GM19240 (cell line): ENCODE measurements at regions not wholly inside any gene's neighbourhood (a gene's known extent, or its start where the extent isn't known, plus 50 kb on each side); places are given as distances from the start of the nearest gene placed in this dataset.
"Not testable (repeated sequence)": the region's sequence is repeated elsewhere in the genome, so short reads cannot be mapped to it uniquely, and the experiment has no call there.

Source experiments
- DNase-seq: peaks from one replicate; pipeline ENCODE4 v3.0.0; 2011; ENCODE audit warnings: low spot score; ENCODE audit not compliant: insufficient read length

DNA sequence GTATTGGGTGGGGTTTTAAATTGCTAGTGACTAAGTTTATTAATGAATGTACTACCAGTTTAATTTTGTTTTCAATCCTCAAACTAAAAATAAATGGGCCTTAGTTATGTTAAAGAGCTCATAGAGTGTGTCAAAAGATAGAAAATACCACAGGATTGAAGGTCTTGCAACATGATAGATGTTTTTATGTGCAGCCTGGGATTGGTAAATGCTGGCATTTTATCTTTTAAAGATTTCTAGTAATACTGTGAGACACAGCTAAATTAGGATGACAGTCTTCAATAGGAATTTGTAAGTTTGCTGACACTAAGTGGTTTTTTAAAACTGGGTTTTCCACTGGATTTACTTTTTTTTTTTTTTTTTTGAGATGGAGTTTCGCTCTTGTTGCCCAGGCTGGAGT is 122.3 kb downstream of the HAUS1 start:
- DNase-seq = no peak

DNA sequence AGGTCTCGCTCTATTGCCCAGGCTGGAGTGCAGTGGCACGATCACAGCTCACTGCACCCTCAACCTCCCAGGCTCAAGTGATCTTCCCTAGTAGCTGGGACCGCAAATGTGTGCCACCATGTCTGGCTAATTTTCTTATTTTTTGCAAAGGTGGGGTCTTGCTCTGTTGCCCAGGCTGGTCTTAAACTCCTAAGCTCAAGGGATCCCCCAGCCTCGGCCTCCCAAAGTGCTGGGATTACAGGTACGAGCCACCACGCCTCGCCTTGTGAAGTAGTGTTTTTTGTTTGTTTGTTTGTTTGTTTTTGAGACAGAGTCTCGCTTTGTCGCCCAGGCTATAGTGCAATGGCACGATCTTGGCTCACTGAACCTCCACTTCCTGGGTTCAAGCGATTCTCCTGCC is 125.5 kb downstream of the HAUS1 start:
- not testable (repeated sequence) for DNase-seq

DNA sequence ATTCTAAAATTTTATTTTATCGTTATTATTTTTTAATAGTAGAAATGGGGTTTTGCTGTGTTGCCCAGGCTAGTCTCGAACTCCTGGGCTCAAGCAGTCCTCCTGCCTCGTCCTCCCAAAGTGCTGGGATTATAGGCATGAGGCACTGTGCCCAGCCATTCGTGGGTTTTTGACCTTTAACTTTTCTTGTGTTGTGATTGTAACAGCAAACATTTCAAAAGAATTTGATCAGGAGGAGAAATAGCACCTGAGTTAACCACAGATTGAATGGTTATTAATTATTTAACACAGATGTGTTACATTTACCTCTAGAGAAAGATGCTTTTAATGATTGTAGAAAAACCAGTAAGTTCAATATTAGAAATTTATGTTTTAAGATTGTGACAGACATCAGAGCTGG is 132.0 kb downstream of the HAUS1 start:
- no peak for DNase-seq

DNA sequence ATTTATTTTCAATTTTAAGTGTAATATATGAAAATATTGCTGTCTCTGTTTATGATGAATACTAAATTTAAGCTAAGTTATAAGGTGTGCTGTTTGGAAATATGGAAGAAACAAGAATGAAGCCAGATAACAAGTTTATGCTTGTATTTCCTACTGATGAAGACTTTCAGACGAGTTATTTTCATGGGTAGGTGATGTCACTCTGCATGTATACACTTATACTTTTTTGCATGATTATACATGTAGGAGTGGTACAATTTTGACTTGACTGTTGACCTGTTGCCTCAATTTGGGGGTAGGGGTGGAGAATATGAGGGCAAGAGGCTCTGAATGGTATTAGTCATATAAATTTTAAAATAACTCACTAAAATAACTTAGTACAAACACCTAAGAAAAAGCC is 133.7 kb downstream of the HAUS1 start:
- no peak for DNase-seq

DNA sequence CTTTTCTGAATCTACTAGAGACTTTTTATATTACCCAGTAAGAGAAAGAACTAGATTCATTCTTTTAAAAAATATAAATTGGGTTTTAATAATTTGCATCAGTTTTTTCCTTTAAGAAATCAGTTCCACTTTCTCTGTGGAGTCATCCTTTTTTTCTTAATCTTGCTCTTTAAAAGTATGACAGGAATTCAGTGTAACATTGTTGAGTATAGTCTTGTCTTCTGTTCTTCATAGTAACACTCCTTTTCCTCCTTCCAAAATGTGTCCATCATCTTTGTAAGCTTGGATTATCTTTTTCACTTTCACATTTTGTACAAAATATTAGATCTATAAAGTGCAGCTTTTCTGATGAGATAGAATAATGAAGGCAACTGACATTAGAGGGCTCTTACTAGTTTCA is 135.4 kb downstream of the HAUS1 start:
- DNase-seq = no peak

DNA sequence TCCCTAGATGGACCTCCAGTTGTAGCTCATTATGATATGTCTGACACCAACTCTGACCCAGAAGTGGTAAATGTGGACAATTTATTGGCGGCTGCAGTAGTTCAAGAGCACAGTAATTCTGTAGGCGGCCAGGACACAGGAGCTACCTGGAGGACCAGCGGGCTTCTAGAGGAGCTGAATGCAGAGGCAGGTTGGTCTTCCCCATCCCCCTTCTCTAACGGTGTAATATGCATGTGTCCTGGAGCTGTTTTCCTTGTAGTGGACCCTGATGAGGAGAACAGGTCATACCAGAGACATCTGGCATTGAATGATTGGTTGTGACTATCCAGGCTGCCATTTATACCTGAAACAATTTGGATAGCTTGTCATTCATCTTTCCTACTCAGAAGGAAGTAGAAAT is 135.8 kb downstream of the HAUS1 start:
- DNase-seq = no peak

DNA sequence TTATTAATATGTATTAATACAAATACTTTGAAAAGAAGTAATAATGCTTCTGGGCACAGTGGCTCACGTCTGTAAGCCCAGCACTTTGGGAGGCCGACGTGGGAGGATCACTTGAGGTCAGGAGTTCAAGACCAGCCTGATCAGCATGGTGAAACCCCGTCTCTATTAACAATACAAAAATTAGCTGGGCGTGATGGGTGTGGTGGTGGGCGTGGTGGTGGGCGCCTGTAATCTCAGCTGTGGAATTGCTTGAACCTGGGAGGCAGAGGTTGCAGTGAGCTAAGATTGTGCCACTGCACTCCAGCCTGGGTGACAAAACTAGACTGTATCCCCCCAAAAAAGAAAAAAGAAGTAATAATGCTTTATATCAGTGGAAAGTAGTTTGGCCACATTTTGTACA is 137.2 kb downstream of the HAUS1 start:
- not testable (repeated sequence) for DNase-seq

DNA sequence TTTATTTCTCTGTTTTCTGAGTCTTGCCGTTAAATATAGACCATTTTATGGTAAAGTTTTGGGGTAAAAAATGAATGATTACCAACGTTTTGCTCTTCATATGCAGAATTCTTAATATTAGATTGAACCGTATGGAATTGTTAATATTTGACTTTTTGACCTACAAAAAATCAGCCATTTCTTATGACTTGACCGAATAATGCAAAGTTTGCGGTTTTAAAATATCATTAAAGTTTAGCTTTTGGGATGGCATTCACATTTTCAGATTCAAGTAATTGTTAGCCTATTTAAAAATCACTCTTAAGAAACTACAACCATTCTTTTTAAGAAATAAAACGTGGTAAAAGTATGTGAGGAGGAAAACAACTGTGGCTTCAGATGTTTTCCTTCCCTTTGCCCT is 138.0 kb downstream of the HAUS1 start:
- DNase-seq = no peak

DNA sequence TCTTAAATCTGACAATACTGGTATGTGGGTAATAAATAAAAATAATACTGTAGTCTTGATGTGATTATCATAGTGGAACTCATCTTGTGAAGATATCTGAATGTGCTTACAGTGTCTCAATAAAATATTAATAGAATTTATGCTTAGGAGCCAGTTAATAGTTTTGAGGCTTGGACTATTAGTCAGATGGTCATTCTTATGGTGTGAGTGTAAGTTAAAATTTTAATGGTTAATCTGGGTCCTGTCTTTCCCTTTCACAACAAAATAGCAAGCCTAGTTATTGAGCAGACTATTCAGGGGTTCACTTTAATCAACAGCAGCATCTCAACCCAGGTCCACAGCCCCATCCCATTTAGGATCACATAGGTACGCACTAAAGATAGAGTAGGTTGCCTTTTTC is 138.9 kb downstream of the HAUS1 start:
- no peak for DNase-seq

DNA sequence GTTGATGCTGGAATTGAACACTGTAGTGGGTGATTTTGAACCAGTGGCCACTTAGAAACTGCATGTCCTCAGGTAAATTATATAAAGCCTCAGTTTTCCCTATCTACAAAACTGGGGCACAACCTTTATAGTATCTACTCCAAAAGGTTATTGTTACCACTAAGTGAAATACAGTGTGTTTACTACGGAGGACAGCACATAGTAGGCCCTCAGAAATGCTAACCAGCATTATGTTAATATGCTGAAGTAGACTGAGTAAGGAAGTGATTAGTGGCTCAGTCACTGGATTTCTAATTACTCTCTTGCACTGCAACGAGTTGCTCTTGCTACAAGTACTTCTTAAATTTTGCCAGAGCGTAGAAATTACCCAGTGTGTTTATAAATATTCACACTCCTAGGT is 139.5 kb downstream of the HAUS1 start:
- DNase-seq = no peak

DNA sequence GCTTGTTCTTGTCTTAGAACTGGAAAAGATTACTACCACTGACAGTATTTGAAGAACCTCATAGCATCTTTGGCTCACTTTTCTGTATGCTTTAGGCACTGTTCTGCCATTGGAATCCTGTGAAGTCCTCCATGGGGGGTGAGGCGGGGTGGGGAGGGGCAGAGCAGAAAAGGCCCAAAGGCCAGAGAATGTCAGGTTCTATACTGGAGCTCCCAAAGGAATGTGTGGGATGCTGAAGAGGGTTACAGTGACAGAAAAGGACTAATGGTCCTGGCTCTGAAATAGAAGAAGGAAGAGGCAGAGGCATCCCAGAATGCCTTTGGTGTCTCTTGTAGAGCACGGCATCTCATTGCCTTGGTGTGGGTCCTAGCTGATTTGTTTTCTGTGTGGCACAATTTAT is 141.9 kb downstream of the HAUS1 start:
- no peak for DNase-seq

DNA sequence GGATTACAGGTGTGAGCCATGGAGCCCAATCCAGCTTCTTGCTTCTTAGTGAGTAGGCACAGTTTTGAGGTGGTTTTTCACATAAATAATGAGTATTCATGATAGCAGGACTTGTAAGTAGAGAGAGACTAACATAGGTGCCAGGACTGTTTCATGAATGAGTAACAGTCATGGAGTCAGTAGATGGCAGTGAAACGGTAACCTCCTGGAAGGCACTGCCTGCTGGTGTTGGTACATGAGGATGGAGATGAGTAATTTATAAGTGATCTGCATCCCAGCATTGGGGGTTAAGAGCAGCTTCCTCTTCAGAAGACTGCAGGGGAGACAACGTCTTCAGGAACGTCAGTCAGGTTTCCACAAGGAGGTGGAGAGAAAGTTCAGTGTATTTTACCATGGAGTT is 143.8 kb downstream of the HAUS1 start:
- DNase-seq = no peak

DNA sequence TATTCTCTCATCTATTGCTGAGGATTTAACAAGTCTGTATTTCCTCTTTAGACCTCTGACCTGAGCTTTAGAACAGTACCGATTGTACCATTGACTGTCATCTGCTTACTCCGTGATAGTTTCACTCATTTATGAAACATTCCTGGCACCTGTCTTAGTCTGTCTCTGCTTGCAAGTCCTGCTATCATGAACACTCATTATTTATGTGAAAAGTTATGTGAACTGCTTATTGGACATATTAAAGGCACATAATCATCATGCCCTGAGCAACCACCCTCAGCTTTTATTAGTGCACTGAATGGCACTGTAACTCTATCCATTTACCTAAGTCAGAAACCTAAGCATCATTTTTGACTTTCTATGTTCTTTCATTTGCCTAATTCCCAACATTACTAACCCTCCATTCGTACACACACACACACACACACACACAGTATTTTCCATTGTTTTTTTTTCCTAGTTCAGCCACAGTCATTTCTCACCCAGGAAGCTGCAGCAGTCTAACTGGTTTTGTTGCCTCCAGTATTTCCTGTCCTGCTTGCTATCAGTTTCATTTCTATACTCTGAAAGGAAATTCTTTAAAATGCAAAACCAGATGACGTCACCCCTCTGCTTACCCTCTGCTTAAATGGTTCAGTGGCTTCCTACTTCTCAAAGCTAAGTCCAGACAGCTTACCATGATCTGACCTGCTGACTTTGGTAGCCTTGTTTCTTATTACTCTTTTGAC is 146.1 kb downstream of the HAUS1 start:
- DNase-seq = peak; percentile 52

DNA sequence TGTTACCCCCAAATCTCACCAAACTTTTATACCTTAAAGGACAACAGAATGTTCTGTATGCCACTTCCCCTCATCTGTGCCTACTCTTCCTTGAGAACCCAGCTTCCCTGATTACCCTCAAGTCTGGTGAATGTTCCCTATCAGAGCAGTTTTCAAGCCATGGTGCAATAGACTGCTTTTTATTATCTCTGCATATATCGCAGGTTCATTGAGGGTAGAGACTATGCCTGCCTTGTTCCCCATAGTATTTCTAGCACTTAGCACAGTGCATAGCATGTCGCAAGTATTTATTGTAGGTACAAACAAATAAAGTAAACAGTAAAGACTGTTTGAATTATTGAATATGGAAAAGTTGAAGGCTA is 146.6 kb downstream of the HAUS1 start:
- no peak for DNase-seq

DNA sequence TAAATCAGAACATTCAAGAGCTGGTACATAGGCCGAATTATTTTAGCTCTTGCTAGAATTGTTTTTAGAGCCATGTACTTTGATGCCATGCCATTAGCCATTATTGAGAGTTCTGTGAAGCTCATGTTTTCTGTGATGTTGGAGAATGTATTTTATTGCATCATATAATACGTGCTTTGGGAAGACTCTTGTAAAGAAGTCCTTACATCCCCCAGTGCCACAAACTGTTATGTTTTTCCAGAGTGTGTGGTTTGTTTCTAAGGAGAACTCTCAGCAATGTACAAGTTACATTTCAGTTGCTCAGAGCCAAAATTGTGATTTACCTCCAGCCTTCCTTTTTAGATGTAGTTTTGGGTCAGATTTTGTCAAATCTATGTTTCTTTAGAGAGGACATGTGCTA is 148.6 kb downstream of the HAUS1 start:
- no peak for DNase-seq

DNA sequence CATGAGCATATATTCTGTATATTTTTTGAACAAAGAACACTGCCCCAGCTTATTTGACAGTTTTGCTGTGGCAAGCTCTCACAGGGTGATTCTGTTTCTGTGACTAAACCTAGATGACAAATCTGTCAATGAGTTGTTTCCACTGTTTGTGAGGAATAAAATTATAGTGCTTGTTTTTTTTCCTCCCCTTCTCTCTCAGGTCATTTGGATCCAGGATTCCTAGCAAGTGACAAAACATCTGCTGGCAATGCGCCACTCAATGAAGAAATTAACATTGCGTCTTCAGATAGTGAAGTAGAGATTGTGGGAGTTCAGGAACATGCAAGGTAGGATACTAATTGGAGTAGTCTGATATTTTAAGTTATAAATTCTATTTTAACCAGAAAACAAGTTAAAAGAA is 149.3 kb downstream of the HAUS1 start:
- DNase-seq = no peak

DNA sequence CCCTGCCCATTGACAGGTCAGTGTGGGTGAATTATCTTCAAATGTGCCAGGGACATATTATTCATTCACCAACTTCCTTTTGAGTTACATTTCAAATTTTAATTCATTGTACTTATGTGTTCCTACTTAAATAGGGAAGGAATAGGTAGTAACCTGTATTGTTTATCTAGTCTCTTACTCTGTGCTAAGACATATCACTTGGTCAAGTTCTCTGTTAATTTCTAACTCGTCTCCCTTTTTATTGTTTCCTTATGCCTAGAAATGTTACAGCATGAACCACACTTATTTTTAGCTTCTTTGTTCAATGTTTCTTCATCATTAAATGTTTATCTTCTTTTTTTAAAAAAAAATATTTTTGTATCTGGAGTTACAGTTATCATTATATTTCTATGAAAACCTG is 151.9 kb downstream of the HAUS1 start:
- DNase-seq = no peak

DNA sequence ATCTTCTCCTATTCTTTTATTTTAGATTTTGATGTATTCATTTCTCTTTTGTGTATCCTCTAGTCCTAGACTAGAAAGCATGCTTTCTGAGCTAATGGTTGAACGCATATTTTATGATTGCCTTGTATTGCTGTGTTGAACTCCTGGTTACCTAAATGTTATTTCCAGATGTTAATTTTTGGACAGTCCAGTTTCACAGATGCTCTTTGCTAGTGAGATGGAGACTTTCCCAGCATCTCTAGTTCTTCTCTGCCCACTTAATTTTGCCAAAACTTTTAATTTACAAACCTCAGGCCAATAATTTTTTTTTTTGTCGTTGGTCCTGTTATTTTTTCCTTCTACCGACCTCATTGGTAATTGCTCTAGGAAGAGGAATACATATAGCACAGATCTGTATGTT is 153.2 kb downstream of the HAUS1 start:
- DNase-seq = no peak

DNA sequence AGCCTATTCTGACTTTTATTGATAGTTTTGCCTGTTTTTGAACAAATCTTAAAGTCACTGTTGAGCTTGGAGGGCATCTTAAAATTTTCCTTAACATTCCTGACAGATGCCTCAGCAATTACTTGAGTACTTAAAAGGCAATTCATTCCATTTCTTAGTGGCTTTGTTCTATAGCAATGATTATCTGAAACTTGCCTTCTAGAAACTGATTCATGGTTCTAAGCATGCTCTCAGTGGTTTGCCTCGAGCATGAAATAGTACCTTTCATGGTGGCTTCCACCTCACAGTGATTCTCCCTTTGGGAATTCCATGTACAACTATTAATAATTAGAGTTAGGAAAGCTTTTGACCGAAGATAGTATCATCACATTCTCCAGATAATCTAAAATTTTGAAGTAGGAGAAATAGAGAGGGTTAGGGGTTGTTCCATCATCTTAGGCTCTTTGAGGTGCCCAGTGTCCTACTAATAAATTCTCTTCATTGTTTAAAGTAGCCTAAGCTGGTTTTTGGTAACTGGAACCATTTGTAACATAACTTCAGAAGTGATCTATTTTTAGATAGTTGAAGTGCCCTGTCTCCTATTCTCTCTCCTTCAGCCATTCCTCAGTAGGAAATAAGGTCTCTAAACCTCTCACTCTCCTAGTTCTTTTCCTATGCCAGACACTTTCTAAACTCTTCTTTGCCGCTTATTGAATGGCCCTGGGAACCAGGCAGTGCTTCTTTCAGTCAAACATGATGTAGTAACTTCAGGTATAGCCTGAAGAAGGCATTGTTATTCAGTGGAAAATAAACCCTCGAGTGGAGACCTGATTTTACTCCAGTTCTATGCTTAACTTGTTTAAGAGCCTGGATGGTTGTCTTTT is 156.1 kb downstream of the HAUS1 start:
- DNase-seq = no peak

DNA sequence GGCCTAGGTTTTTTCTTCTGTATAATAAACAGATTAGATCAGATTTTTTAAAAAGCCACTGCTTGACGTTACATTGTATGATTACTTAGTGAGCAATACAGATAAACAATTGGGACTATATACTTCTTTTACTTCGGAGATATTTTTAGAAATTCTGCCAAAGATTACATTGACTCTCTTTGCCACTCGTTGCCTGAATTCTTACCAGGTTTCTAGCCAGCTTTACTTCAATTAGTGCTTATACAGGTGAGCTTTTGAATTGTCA is 156.6 kb downstream of the HAUS1 start:
- DNase-seq = no peak

DNA sequence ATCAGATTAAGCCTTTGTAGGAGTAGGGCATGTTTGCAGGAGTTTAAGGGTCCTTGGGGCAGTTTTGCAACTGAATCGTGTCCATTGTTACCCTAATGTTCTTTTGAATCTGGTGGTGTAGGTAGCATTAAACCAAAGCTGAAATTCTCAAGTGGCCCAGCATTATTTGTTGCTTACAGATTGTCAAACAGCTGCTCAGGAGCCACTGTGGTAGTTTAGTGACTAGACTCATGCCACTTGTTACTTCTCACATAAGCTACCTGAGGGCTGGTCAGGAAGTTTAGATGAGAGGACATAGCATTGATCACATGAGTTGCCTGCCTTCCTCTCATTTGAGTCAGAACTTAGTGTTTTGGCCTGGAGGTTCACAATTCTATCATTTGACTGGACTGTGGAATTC is 157.6 kb downstream of the HAUS1 start:
- no peak for DNase-seq

DNA sequence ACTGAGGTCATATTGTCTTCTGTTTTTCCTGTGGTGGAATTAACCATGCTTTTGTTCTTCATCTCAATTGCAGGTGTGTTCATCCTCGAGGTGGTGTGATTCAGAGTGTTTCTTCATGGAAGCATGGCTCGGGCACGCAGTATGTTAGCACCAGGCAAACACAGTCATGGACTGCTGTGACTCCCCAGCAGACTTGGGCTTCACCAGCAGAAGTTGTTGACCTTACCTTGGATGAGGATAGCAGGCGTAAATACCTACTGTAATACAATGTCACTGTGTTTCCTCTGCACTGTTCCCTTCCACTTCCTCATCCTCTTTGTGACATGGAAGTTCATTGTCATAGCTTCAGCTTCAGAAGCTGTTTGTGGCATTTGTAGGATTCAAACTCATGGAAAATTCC is 158.7 kb downstream of the HAUS1 start:
- DNase-seq = no peak

DNA sequence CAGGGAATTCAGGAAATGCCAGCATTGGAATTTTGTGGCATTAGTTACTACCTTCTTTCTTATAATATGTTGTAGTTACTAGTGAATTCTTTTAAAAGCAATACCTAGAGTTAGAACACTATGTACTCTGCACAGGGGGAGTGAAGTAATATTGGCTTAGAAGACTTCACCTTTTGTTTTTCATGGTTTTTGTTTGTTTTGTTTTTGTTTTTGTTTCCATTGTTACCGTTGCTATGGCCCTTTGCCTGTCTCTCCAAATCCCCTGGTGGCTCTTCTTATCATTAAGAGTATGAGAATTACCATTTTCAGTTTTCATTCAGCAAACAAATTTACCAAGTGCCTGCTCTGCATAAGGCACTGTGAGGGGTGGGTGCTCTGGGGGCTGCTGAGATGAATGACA is 160.1 kb downstream of the HAUS1 start:
- no peak for DNase-seq
